Activated gamma-delta T cell treated with anti-CD3 and anti-CD28 coated beads, Interleukin-2, amount 50 U/mL, for 16 hours (primary cell): ENCODE measurements at regions not wholly inside any gene's neighbourhood (a gene's known extent, or its start where the extent isn't known, plus 50 kb on each side); places are given as distances from the start of the nearest gene placed in this dataset.
"Not testable (repeated sequence)": the region's sequence is repeated elsewhere in the genome, so short reads cannot be mapped to it uniquely, and the experiment has no call there.

Source experiments
- DNase-seq: peaks from one replicate; pipeline ENCODE4 v3.0.0-alpha.2; 2020; ENCODE audit warnings: low read depth

DNA sequence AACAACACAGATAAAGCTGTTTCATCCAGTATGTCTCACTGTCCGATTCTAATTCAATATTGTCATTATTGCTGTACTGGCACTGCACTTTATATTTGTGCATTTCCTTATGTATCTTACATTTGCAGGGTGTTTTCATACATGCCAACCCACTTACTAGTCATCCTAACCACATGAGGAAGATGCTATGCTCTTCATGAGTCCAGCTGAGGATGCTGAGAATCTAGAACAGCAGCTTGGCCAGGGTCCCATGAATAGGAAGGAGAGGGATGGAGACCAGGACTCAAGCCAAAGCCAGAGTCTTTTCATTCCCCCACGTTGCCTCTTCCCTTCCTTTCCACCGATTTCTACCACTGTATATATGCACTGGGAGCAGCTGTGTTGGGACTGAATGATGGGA lies 292.8 kb upstream of the KLF4 start:
- DNase-seq, result no peak

DNA sequence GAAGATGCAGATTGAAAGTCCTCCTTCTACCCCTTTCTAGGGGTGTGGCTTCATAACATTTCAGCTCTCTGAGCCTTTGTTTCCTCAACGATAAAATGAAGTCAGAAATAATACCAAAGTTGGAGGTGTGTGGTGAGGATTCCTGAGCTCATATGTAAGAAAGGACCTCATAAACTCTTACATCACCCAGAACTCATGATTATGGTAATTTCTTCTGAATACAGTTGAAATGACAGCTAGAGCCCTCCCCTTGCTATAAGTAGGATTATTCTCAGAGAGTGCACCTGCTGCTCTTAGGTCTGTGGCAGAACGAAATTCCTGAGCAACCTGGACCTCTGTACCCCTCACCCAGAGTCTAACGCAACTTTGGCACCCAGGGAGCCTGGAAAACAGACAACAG lies 291.4 kb upstream of the KLF4 start:
- DNase-seq, result no peak

DNA sequence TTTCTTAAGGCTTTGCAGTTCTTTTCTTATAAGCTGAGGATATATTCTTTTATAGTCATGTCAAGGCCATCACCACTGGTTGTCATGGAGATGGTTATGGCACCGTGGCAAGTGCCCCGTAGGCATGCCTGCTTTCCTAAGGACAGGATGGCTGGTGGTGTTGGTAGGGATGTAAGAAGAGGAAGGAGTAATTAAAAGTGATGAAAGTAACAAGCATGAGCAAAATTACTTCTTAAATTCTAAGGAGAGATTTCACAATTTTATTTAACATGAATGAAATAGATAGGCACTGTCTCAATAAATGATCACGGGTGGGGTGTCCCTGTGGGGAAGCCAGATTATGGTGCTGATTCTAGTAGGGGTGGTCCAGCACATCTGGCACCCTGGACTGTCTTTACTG lies 290.2 kb upstream of the KLF4 start:
- no peak for DNase-seq

DNA sequence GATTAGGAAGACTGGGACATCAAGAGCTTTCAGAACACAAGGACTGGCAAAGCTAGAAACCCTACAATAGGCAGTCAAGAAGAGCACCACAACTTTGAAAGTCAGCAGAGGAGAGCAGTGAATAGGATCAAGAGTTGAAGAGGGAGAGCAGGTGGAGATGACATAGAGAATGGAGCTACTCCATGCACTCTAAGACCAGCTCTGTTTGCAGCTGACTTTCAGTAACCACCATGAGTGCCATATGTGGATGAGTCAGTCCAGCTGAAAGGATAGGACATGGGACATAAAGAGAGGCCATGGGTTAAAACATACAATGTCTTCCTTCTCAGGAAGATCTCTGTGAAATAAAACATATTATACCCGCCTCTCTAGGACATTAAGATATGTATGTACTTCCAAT lies 289.1 kb upstream of the KLF4 start:
- no peak for DNase-seq

DNA sequence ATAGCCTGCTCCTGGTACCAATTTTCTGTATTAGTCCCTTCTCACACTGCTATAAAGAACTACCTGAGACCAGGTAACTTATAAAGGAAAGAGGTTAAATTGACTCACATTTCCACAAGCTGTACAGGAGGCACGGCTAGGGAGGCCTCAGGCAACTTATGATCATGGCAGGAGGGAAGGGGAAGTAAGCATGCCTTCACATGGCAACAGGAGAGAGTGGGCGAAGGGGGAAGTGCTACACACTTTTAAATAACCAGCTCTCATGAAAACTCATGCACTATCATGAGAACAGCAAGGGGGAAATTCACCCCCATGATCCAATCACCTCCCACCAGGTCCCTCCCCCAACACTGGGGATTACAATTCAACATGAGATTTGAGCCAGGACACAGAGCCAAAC lies 284.5 kb upstream of the KLF4 start:
- DNase-seq, result not testable (repeated sequence)

DNA sequence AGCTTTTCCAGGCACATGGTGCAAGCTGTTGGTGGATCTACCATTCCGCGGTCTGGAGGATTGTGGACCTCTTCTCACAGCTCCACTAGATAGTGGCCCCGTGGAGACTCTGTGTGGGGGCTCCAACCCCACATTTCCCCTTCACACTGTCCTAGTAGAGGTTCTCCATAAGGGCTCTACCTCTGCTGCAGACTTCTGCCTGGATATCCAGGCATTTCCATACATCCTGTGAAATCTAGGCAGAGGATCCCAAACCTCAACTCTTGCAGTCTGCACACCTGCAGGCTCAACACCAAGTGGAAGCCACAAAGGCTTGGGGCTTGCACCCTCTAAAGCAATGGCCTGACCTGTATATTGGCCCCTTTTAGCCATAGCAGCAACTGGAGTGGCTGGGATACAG lies 283.4 kb upstream of the KLF4 start:
- no peak for DNase-seq

DNA sequence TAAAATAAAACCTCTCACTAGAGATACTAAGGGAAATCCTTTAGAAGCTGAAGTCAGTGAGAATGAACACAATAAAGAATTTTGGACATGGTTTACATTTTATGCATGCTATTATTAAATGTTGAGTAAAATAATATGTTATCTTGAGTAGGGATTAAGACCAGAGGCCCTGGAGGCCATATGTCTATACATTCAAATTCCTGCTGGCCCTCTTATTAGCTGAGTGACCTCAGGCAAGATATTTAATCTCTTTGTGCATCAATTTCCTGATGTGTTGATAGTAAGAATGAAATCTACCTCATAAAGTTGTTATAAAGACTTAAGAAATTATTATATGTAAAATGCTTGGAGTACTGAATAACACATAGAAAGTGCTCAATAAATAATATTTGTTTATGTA lies 281.1 kb upstream of the KLF4 start:
- DNase-seq, result no peak

DNA sequence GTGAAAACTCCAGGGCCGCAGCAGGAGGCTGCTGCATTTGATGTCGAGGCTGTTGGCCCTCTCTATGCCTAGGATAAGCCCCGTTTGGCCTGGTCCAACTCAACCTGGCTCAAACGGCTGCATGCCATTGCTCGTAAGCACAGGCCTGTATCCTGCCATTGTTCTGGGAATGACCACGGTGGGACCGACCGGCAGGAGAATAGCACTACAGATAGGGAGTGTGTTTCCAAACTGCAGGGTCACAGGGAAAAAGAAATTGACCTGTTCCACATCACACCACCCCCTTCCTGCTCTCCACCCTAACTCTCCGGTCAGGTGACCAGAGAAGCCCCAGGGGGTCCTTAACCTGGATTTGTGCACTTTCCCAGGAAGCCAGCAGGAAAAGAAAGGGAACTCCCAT lies 278.7 kb upstream of the KLF4 start:
- no peak for DNase-seq

DNA sequence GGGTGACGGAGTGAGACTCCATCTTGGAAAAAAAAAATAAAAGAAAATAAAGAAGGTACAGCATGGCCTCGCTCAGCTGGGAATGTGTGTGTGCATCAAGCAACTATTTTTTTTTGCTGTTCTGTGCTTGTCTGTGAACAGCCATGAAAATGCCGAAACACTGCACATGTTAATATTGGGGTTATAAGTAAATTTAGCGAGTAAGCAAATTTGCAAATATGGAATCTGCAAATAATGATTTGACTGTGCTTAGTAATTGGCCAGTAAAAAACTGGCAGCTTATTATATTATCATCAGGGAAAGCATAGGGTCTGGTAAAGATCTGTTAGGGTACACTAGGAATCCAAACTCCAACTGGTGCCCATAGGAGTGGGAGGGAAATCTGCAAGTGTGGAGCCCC lies 278.1 kb upstream of the KLF4 start:
- DNase-seq, result no peak

DNA sequence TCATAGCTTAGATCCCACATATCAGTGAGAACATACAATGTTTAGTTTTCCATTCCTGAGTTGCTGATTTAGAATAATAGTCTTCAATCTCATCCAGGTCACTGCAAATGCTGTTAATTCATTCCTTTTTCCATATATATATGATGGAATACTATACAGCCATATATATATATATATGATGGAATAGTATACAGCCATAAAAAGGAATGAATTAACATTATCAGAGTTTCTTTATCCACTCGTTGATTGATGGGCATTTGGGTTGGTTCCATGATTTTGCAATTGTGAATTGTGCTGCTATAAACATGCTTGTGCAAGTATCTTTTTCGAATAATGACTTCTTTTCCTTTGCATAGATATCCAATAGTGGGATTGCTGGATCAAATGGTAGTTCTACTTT lies 273.9 kb upstream of the KLF4 start:
- DNase-seq, result not testable (repeated sequence)

DNA sequence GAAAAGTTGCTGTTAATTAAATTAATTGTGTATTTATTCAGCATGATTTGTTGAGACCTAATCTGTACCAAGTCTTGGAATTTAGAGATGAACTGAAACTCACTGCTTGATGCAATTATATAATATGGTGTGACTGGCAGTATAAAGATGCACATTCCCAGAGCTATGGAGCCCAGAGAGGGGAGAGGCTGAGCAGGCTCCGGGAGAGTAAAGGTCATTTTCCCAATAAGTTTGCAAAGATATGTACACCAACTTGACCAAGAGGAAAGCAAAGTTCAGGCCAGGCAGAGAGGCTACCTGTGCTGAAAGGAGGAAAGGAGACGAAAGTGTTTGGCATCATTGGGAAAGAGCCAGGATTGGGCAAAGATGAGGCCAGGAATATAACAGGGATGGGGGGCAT lies 271.7 kb upstream of the KLF4 start:
- DNase-seq, result no peak

DNA sequence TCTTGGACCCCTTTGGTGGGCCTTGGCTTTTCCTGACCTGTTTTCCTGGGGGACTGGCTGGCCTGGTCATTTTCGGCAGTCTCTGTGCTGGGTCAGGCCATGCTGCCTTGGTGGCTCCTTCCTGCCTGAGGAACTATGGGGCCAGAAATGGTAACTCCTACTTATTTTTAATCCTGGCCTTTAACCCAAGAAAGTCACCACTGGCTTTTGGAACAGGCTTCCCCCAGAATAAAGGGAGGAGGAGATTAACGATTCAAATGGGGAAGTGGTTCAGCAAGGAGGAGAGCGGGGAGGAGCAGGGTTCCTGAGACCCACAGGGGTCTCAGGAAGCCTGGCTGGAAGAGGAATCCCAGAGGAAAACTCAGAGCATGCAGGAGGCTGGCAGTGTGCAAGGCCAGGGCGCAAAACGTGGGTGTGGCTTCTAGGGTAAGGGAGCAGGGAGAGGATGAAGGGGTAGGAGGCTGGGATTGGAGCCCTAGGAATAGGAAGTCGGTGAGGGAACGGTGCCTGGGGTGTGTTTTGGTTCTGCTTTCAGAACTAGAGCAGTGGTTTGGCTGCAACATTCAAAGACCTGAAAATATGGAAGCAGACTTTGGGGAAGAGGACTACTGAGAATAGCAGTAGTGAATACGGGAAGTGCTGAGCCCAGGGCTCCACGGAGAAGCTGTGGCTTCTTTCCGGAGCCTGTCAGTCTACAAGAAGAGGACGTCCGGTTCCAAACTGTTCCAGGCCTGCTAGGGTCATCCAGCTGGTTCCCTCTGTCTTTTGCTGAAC lies 271.1 kb upstream of the KLF4 start:
- DNase-seq, result no peak

DNA sequence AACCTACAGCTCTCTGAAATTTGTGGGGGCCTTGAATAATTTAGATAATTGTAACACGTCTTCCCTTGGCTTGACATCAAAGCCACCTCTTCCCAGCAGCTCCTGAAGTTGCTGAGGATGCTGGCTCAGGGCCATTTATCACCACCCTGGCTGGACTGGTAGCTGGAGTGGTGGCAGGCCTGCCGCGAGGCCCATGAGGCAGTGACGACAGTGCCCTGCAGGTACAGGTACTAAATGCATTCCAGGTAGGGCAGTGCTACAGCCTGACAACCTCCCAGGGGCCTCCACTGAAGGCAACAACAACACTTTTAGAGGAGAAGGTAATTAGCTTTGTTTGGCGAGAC lies 270.2 kb upstream of the KLF4 start:
- no peak for DNase-seq

DNA sequence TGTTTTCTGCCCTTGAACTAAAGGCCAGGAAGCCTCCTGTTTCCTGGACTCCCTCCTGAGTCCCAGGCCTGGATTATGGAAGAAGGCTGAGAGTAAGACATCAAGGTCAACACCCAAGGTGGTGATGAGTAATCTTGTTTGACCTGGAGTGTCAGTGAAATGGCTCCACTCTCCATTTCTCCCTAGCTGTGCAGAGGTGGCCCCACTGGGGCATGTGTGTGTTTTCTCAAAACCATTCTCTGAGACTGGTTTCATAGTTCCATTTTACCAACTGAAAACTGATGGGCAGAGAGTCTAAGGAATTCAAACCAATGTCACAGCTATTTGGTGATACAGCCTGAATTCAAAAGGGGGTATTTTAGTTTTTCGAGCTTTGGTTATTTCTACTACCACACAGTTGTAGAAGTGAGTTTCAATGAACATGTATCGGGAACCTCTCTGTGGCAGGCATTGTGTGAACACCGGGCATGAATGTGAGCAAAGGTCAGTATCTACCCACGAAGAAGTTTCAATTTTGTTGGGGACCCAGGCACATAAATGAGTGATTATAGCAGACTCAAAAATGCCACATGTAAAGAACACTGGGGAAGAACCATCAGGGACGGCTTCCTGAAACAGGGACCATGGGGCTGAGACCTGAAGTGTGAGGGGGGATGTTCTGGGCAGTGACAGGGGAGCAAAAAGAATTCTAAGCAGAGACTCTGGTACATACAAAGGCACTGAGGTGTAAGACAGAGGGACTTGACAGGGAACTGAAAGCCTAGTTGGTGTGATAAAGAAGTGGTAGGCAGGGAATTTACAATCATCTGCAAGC lies 269.6 kb upstream of the KLF4 start:
- DNase-seq, result no peak

DNA sequence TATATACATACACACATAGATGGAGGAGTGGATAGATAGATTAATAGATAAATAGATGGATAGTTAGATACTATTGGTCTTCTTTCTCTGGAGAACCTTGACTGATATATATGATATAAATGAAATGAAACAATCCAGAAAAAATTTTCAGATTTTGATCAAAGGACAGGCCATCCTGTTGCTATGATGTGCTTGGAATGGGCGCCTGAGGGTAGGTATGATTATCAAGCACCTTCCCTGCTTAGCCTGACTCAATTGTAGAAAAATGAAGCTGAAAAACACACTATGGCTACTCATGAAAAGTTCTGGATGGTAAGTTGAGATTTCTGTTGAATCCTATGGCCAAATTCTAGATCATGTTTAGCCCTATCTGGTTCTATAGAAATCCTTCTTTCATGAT lies 266.5 kb upstream of the KLF4 start:
- no peak for DNase-seq

DNA sequence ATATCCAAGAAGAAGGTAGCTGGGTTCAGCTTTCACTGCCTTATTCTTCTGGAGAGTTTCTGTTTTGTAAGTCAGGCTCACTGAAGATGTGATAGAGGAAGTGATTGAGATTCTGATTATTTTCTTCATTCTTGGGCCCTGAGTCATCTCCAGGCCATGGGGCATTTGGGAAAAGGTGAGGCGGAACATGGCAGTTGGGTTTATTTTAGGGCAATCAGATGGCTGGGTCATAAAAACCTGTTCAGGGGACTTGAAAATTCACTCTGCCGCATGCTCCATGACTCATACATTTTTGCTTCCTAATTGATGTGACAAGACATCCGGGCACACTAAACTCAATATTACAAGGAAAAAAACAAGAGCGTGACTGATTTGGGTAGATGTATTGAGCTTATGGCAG lies 265.7 kb upstream of the KLF4 start:
- no peak for DNase-seq

DNA sequence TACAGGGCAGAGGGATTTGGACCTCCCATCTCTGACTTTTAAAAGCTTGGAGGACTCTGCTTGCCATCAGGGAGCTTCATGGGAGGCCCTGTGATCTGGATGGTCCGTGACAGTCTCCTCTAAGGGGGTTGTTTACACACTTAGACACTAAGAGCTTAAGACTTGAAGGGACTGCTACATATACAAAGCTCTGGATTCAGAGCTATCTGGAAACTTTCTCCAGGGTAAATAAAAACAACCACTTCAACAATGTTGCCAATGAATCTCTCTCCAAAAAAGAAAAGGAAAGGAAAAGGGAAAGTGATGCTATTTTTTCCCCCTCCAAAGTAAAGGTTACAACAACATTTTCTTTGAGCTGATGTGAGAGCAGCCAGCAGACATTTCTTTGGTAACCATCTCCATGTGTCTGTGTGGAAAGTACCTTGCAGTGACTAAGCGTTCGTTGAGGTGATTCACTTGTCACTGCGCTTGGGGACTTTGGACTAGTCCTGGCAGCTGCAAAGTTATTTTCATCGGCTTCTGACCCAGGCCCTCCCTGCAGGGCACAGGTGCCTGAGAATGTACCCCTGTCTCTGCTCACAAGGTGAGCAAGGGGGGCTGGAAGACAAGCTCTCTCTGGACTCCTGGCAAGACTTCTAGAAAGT lies 262.1 kb upstream of the KLF4 start:
- no peak for DNase-seq

DNA sequence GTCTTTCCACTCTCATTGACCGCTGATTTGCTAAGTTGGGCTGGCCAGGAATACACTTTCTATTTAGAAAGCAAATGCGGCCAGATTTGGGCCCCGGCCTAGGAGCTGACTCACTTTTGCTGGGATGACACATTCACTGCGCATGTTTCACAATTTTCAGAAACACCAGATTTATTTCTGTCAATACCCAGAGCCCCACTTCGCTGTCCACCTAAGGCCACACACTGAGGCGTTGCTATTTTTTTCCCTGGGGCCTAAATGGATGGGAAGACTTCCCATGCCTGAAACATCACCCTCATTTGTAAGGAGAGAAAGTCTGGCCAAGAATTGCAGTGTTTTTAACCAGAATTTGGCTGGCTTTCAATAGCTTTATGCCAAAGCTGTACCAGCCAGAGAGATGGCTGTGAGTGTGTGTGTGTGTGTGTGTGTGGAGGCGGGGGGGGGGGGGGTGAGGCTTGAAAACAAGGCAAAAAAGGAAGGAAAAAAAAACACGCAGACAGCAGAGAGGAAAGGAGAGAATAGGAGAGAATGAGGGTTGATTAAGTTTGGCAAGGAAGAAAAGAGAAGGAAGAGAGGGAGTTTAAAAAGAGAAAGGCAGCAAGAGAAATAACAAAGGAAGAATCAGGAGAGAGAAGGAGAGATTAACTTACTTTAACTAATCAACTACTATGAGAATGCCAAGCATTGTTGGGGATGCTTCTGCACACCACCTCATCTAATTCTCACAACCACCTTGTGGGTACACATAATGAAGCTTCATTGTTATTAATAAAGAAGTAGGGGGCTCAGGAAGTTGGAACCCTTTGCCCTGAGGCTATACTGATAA lies 261.4 kb upstream of the KLF4 start:
- DNase-seq, result no peak

DNA sequence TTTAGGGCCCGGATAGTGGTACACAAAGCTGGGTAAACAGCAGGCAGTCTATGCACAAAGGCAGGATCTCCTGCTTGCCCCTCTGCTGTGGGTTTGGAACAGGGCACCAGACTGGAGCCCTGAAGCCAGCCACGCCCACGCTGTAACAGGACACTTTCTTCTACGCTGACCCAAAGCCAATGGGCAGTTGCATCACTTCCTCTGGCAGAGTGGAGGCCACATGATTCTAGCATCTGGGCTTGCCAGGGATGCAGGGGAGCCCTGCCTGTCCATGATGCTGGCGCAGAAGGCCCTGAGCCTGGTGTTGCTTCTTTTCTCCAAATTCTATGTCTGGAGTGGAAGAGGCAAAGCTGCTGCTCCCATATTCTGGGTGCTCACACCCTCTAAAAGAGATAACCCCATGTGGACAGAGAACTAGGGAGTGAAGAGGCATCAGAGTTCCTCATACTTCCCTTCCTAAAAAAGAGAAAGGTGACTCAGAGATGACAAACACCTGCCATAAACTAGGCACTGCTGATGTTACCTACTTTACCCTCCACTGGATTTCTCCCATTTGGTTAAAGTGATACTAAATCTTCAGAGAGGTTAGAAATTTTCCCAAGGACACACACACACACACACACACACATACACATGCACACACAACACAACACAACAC lies 260.3 kb upstream of the KLF4 start:
- DNase-seq, result no peak

DNA sequence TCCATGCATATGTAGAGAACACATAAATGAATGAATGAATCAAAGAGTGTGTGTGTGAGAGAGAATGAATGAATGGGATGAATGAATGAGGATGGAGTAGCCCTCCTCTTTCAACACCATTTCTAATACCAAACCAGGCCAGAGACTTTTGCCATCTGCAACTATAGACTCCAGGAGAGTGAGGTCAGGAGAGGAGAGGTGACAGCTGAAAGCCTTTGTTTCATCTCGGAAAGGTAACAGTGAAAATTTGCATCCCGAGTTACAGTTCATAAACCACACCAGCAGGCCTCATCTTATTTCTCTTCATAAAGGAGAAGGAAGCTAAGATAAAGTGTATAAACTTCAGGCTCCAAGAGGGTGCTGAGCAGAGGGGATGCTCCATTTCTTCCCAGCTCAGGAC lies 255.3 kb upstream of the KLF4 start:
- DNase-seq, result no peak

DNA sequence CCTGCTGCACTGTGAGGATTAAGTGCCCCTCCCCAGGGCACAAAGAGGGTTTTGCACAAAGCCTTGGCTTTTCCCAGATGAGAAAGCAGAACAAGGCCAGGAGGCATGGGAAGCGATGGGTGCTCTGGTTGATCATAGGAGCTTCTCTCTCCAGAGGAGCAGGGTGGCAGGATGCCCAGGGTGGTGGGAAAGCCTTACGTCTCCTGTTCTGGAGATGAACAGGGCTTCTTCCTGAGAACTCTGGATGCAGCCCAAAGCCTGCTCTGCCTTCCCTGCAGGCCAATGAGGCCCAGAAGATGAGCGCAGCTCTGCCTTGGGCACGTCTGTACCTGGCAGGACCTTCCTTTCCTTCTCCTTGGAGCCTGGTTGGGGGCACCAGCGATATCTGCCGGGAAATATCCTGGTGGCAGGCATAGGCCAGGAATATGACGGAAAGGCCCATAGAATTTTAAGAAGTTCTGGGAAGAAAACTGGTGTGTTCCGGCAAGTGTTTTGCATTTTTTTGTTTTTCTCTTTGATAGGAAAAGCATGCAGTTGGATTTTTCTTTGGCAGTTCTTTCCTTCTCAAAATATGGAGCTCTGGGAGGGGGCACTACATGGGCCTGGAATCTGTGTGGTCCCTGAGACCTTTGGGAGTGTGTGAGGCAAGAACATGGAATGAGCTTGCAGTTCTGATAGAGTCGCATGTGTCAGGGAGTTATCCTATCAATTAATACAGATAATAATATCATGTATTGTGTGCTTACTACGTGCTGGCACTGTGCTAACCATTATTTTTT lies 253.2 kb upstream of the KLF4 start:
- no peak for DNase-seq
